ENCODE measurements at regions not wholly inside any gene's neighbourhood (a gene's known extent, or its start where the extent isn't known, plus 50 kb on each side); places are given as distances from the start of the nearest gene placed in this dataset.

GRCh38 chr21:16800536-16801275, 712.1 kb upstream of the CXADR start:
- H3K4me3 ChIP-seq: no peak overlapping the region
- DNase-seq: no peak
- no peaks in the 10 kb centered on the region for H3K27me3 ChIP-seq (replicated peaks in 1 of 7)
- 80 to 88% (median 82%) methylated on average over 3 of the region's 3 CpGs for WGBS, 5 donors
- H3K9me3 ChIP-seq: peaks cover 6 to 56% (median 20%) of the 10 kb centered on the region in 8 donors
- intact Hi-C loops (cut with DNase I; ENCODE audit: low total_unique reads): no loop called here
- H3K27ac ChIP-seq: no peak overlapping the region
- no peak for TF ChIP-seq POLR2AphosphoS5 (IDR thresholded peaks at IDR 0.05)
- TF ChIP-seq POLR2A (IDR thresholded peaks at IDR 0.05): no peak
- no peak for TF ChIP-seq CTCF (IDR thresholded peaks at IDR 0.05 in 8 of 11, conservative IDR thresholded peaks at IDR 0.05 in 3 of 11)
- H3K4me1 ChIP-seq: no peaks in the 10 kb centered on the region
- no peaks in the 10 kb centered on the region for H3K36me3 ChIP-seq

- WGBS, 5 donors: 85 to 94% (median 91%) methylated on average over 1 of the region's 1 CpG
- no peak overlapping the region for H3K27ac ChIP-seq
- no peaks in the 10 kb centered on the region for H3K36me3 ChIP-seq
- peaks cover 0 to 26% (median 2%) of the 10 kb centered on the region in 8 donors for H3K9me3 ChIP-seq
- DNase-seq: no peak
- no peaks in the 10 kb centered on the region for H3K4me1 ChIP-seq
- intact Hi-C loops (cut with DNase I; ENCODE audit: low total_unique reads): no loop called here
- no peak for TF ChIP-seq POLR2AphosphoS5 (IDR thresholded peaks at IDR 0.05)
- TF ChIP-seq POLR2A (IDR thresholded peaks at IDR 0.05): no peak
- TF ChIP-seq CTCF (IDR thresholded peaks at IDR 0.05 in 8 of 11, conservative IDR thresholded peaks at IDR 0.05 in 3 of 11): no peak
- no peak overlapping the region for H3K4me3 ChIP-seq
- H3K27me3 ChIP-seq (replicated peaks in 1 of 7): no peaks in the 10 kb centered on the region
Observed at GRCh38 chr21:16811011-16811410, 701.8 kb upstream of the CXADR start.

- intact Hi-C loops (cut with DNase I; ENCODE audit: low total_unique reads): no loop called here
- Histone ChIP-seq H3K4me3 (no peak overlapping the region), H3K27me3 (replicated peaks in 1 of 7) (no peaks in the 10 kb centered on the region), H3K27ac (no peak overlapping the region), H3K4me1 (no peaks in the 10 kb centered on the region), H3K36me3 (no peaks in the 10 kb centered on the region), H3K9me3 (peaks cover 0 to 20% (median under 1%) of the 10 kb centered on the region in 8 donors)
- TF ChIP-seq POLR2A (IDR thresholded peaks at IDR 0.05) (no peak), POLR2AphosphoS5 (IDR thresholded peaks at IDR 0.05) (no peak), CTCF (IDR thresholded peaks at IDR 0.05 in 8 of 11, conservative IDR thresholded peaks at IDR 0.05 in 3 of 11) (no peak)
- DNase-seq: no peak
Observed at GRCh38 chr21:16811970-16812369, 700.9 kb upstream of the CXADR start.

GRCh38 chr21:16815243-16815642, 697.6 kb upstream of the CXADR start:
- Histone ChIP-seq H3K4me3 (no peak overlapping the region), H3K4me1 (no peaks in the 10 kb centered on the region), H3K27ac (no peak overlapping the region), H3K9me3 (peaks cover 0 to 11% (median 0%) of the 10 kb centered on the region in 8 donors), H3K27me3 (replicated peaks in 1 of 7) (no peaks in the 10 kb centered on the region), H3K36me3 (no peaks in the 10 kb centered on the region)
- no peak for DNase-seq
- TF ChIP-seq POLR2AphosphoS5 (IDR thresholded peaks at IDR 0.05) (no peak), CTCF (IDR thresholded peaks at IDR 0.05 in 8 of 11, conservative IDR thresholded peaks at IDR 0.05 in 3 of 11) (no peak), POLR2A (IDR thresholded peaks at IDR 0.05) (no peak)
- WGBS, 5 donors: 79 to 88% (median 84%) methylated on average over 2 of the region's 2 CpGs
- intact Hi-C loops (cut with DNase I; ENCODE audit: low total_unique reads): no loop called here

Measured in spleen (tissue), 11 donors.